H9 (cell line): ENCODE measurements at regions not wholly inside any gene's neighbourhood (a gene's known extent, or its start where the extent isn't known, plus 50 kb on each side); places are given as distances from the start of the nearest gene placed in this dataset.

Experiments used
- DNase-seq: peaks from one replicate; pipeline ENCODE4 v3.0.0-alpha.2; 2017
- H2AFZ ChIP-seq: one replicate; pipeline ENCODE4 v1.6.1; 2013; ENCODE audit warnings: mild to moderate bottlenecking, low read length, control low read depth, moderate library complexity
- H2AK5ac ChIP-seq: 2 replicates; pipeline ENCODE4 v1.6.1; 2013; ENCODE audit warnings: low read length, control low read depth, mixed read lengths; ENCODE audit not compliant: insufficient read length
- H2BK120ac ChIP-seq: one replicate; pipeline ENCODE4 v1.6.1; 2013; ENCODE audit warnings: low read depth, mild to moderate bottlenecking, low read length, control low read depth, inconsistent platforms; ENCODE audit not compliant: poor library complexity, severe bottlenecking
- H2BK12ac ChIP-seq: 2 replicates; pipeline ENCODE4 v1.6.1; 2013; ENCODE audit warnings: low read length, control low read depth, mixed read lengths, low read depth; ENCODE audit not compliant: insufficient read length
- H2BK15ac ChIP-seq: 2 replicates; pipeline ENCODE4 v1.6.1; 2013; ENCODE audit warnings: low read depth, low read length, control low read depth
- H2BK20ac ChIP-seq: one replicate; pipeline ENCODE4 v1.6.1; 2013; ENCODE audit warnings: low read depth, mild to moderate bottlenecking, low read length, control low read depth, inconsistent platforms; ENCODE audit not compliant: poor library complexity, severe bottlenecking
- H2BK5ac ChIP-seq: 2 replicates; pipeline ENCODE4 v1.6.1; 2013; ENCODE audit warnings: low read length, control low read depth, mixed read lengths; ENCODE audit not compliant: insufficient read length
- H3K14ac ChIP-seq: 2 replicates; pipeline ENCODE4 v1.6.1; 2013; ENCODE audit warnings: low read length, control low read depth; ENCODE audit not compliant: insufficient read depth
- H3K18ac ChIP-seq: 2 replicates; pipeline ENCODE4 v1.6.1; 2013; ENCODE audit warnings: low read depth, mild to moderate bottlenecking, mixed read lengths, low read length, control low read depth; ENCODE audit not compliant: insufficient read length
- H3K23ac ChIP-seq: 2 replicates; pipeline ENCODE4 v1.6.1; 2013; ENCODE audit warnings: low read length, control low read depth, mixed read lengths, low read depth; ENCODE audit not compliant: insufficient read length
- H3K23me2 ChIP-seq: 2 replicates; pipeline ENCODE4 v1.6.1; 2013; ENCODE audit warnings: low read depth, mild to moderate bottlenecking, mixed read lengths, low read length, control low read depth; ENCODE audit not compliant: insufficient read length, poor library complexity, severe bottlenecking
- H3K27ac ChIP-seq: 2 replicates; pipeline ENCODE4 v1.5.1; 2013; ENCODE audit warnings: low read length, control low read depth, mixed read lengths, low read depth; ENCODE audit not compliant: insufficient read length
- H3K27me3 ChIP-seq: 2 replicates; pipeline ENCODE4 v1.6.1; 2013; ENCODE audit warnings: low read length, control low read depth, inconsistent platforms; ENCODE audit not compliant: insufficient read depth
- H3K4ac ChIP-seq: 2 replicates; pipeline ENCODE4 v1.6.1; 2013; ENCODE audit warnings: low read depth, mild to moderate bottlenecking, control low read depth, inconsistent platforms, low read length, moderate library complexity
- H3K4me1 ChIP-seq: 2 replicates; pipeline ENCODE4 v1.6.1; 2013; ENCODE audit warnings: low read length, control low read depth, inconsistent platforms; ENCODE audit not compliant: insufficient read depth
- H3K4me2 ChIP-seq: 2 replicates; pipeline ENCODE4 v1.6.1; 2013; ENCODE audit warnings: low read length, control low read depth, mixed read lengths; ENCODE audit not compliant: insufficient read length, insufficient read depth
- H3K56ac ChIP-seq: 2 replicates; pipeline ENCODE4 v1.6.1; 2013; ENCODE audit warnings: low read depth, mild to moderate bottlenecking, mixed read lengths, low read length, control low read depth; ENCODE audit not compliant: insufficient read length
- H3K79me1 ChIP-seq: 2 replicates; pipeline ENCODE4 v1.6.1; 2013; ENCODE audit warnings: low read depth, mild to moderate bottlenecking, moderate library complexity, low read length, control low read depth, inconsistent platforms; ENCODE audit not compliant: insufficient read depth, poor library complexity, severe bottlenecking
- H3K79me2 ChIP-seq: 2 replicates; pipeline ENCODE4 v1.6.1; 2013; ENCODE audit warnings: low read length, control low read depth, inconsistent platforms; ENCODE audit not compliant: insufficient read depth
- H3K9ac ChIP-seq: 2 replicates; pipeline ENCODE4 v1.6.1; 2013; ENCODE audit warnings: low read length, control low read depth, mixed read lengths; ENCODE audit not compliant: insufficient read length; ENCODE audit errors: extremely low read depth
- H3K9me3 ChIP-seq: one replicate; pipeline ENCODE4 v1.6.1; 2013; ENCODE audit warnings: low read depth, low read length, inconsistent platforms; ENCODE audit not compliant: control insufficient read depth
- H3T11ph ChIP-seq: one replicate; pipeline ENCODE4 v1.6.1; 2013; ENCODE audit warnings: mild to moderate bottlenecking, low read length, control low read depth, inconsistent platforms
- H4K20me1 ChIP-seq: one replicate; pipeline ENCODE4 v1.6.1; 2013; ENCODE audit not compliant: control insufficient read depth, insufficient read length, insufficient read depth
- H4K5ac ChIP-seq: 2 replicates; pipeline ENCODE4 v1.6.1; 2013; ENCODE audit warnings: low read depth, mild to moderate bottlenecking, mixed read lengths, low read length, control low read depth; ENCODE audit not compliant: insufficient read length
- H4K8ac ChIP-seq: replicated peaks from 2 replicates; pipeline ENCODE4 v1.6.1; 2013; ENCODE audit warnings: low read length, control low read depth, mixed read lengths, low read depth; ENCODE audit not compliant: insufficient read length
- H4K91ac ChIP-seq: 2 replicates; pipeline ENCODE4 v1.6.1; 2013; ENCODE audit warnings: low read depth, mild to moderate bottlenecking, moderate library complexity, mixed read lengths, low read length, control low read depth; ENCODE audit not compliant: insufficient read length
- H3K27ac Mint-ChIP-seq, 3 experiments: 2 replicates in 2 of 3; 3 replicates in 1 of 3; pipeline ENCODE4 v1.8.0; 2020 to 2021; ENCODE audit warnings: mixed read lengths in 3 of 3, mild to moderate bottlenecking in 1 of 3, moderate library complexity in 1 of 3
- H3K27me3 Mint-ChIP-seq: 2 replicates; pipeline ENCODE4 v1.8.0; 2021; ENCODE audit warnings: low read depth, mild to moderate bottlenecking, moderate library complexity, mixed read lengths
- H3K36me3 Mint-ChIP-seq, 3 experiments: 2 replicates in 2 of 3; 3 replicates in 1 of 3; pipeline ENCODE4 v1.8.0; 2020 to 2021; ENCODE audit warnings: low read depth in 3 of 3, mixed read lengths in 3 of 3; ENCODE audit not compliant: insufficient read depth in 1 of 3
- H3K4me1 Mint-ChIP-seq, 2 experiments: 2 replicates each; pipeline ENCODE4 v1.8.0; 2020; ENCODE audit warnings: mixed read lengths in 2 of 2
- H3K4me3 Mint-ChIP-seq, 2 experiments: 2 replicates in 1 of 2; 3 replicates in 1 of 2; pipeline ENCODE4 v1.8.0; 2020 to 2021; ENCODE audit warnings: mild to moderate bottlenecking in 2 of 2, mixed read lengths in 2 of 2, moderate library complexity in 1 of 2
- H3K9me3 Mint-ChIP-seq, 2 experiments: 2 replicates in 1 of 2; 3 replicates in 1 of 2; pipeline ENCODE4 v1.8.0; 2020; ENCODE audit warnings: mild to moderate bottlenecking in 2 of 2, mixed read lengths in 2 of 2, moderate library complexity in 1 of 2
- CTCF ChIP-seq: fragments of 200-600 bp; sonication (generic); conservative IDR thresholded peaks from 3 replicates; pipeline ENCODE4 v1.8.0; 2021; ENCODE audit warnings: antibody characterized with exemption, mild to moderate bottlenecking
- WGBS: extraction: QIAGEN DNeasy Blood & Tissue Kit; methylation state at CpG from one replicate; pipeline ENCODE4 v1.1.7; 2013; ENCODE audit warnings: missing lambda C conversion rate, low lambda C conversion rate, mixed read lengths; ENCODE audit not compliant: insufficient read length; ENCODE audit errors: extremely low coverage; 5-methylcytosine and 5-hydroxymethylcytosine counted together

GRCh38 chr12:19867151-19867550 is 427.9 kb downstream of the AEBP2 start:
- Histone ChIP-seq H3K56ac (no peak overlapping the region), H2AK5ac (no peak overlapping the region), H3K4ac (no peak overlapping the region), H4K20me1 (no peaks in the 10 kb centered on the region), H3T11ph (no peak overlapping the region), H2AFZ (no peak overlapping the region), H4K91ac (no peak overlapping the region), H2BK15ac (no peak overlapping the region), H2BK12ac (no peak overlapping the region), H3K4me1 (no peaks in the 10 kb centered on the region), H3K9ac (no peak overlapping the region), H3K27me3 (no peaks in the 10 kb centered on the region), H3K23ac (no peak overlapping the region), H3K23me2 (no peaks in the 10 kb centered on the region), H2BK5ac (no peak overlapping the region), H4K8ac (no peak overlapping the region), H3K27ac (no peak overlapping the region), H2BK120ac (no peak overlapping the region), H3K4me2 (no peak overlapping the region), H4K5ac (no peak overlapping the region), H3K79me1 (no peaks in the 10 kb centered on the region), H3K9me3 (no peaks in the 10 kb centered on the region), H3K14ac (no peak overlapping the region), H3K18ac (no peak overlapping the region), H2BK20ac (no peak overlapping the region), H3K79me2 (no peaks in the 10 kb centered on the region)
- Mint-ChIP-seq H3K4me3 (no peak overlapping the region), H3K4me1 (peaks cover 0 to 3% of the 10 kb centered on the region in 2 experiments; a peak in 1 of 4 replicates), H3K27me3 (no peaks in the 10 kb centered on the region), H3K27ac (no peak overlapping the region), H3K36me3 (no peaks in the 10 kb centered on the region), H3K9me3 (no peaks in the 10 kb centered on the region; a peak in 1 of 5 replicates)
- no peak for DNase-seq
- no peak for TF ChIP-seq CTCF
- WGBS = no CpG with 5 or more reads among the region's 1 CpG
